CD14-positive monocyte (primary cell): ENCODE measurements at regions not wholly inside any gene's neighbourhood (a gene's known extent, or its start where the extent isn't known, plus 50 kb on each side); places are given as distances from the start of the nearest gene placed in this dataset.

Source experiments
- DNase-seq, 3 donors: peaks; one replicate each; pipeline ENCODE4 v3.0.0-alpha.2; 2011 to 2022
- H2AFZ ChIP-seq: 2 replicates; pipeline ENCODE4 v1.6.0; 2012; ENCODE audit warnings: mild to moderate bottlenecking, low read depth, low read length, inconsistent platforms; ENCODE audit not compliant: insufficient read depth, poor library complexity, severe bottlenecking
- H3K27ac ChIP-seq, 2 donors: 1 replicate in 1 of 2; 2 replicates in 1 of 2; pipeline ENCODE4 v1.5.1; 2012 to 2013; ENCODE audit warnings: low read length in 2 of 2, control low read depth in 1 of 2, inconsistent platforms in 1 of 2, low read depth in 1 of 2, mild to moderate bottlenecking in 1 of 2
- H3K27me3 ChIP-seq, 2 donors: one replicate each; pipeline versions ENCODE4 v1.6.0 to v1.6.1; 2011 to 2013; ENCODE audit warnings: low read length in 2 of 2; ENCODE audit not compliant: control insufficient read depth in 2 of 2, insufficient read depth in 2 of 2
- H3K36me3 ChIP-seq, 2 donors: replicated peaks in 1 of 2; 1 replicate in 1 of 2; 2 replicates in 1 of 2; pipeline versions ENCODE4 v1.5.1 to v1.6.1; 2012 to 2013; ENCODE audit warnings: low read length in 2 of 2, control low read depth in 1 of 2, inconsistent platforms in 1 of 2, mild to moderate bottlenecking in 1 of 2; ENCODE audit not compliant: insufficient read depth in 2 of 2, control insufficient read depth in 1 of 2
- H3K4me1 ChIP-seq, 2 donors: 1 replicate in 1 of 2; 2 replicates in 1 of 2; pipeline versions ENCODE4 v1.5.1 to v1.6.1; 2012 to 2013; ENCODE audit warnings: low read length in 2 of 2, control low read depth in 1 of 2, inconsistent platforms in 1 of 2, mild to moderate bottlenecking in 1 of 2, moderate library complexity in 1 of 2; ENCODE audit not compliant: insufficient read depth in 2 of 2, control insufficient read depth in 1 of 2
- H3K4me2 ChIP-seq: replicated peaks from 2 replicates; pipeline ENCODE3; 2012; ENCODE audit warnings: low read length, moderate library complexity, mild to moderate bottlenecking; ENCODE audit not compliant: poor library complexity, severe bottlenecking; ENCODE audit errors: extremely low read depth
- H3K4me3 ChIP-seq, 3 experiments: fragments of 200-600 bp in 1 of 3; sonication (generic) in 1 of 3; replicated peaks in 1 of 3; 1 replicate in 2 of 3; 2 replicates in 1 of 3; pipeline ENCODE4 v1.5.1; 2011 to 2013; ENCODE audit warnings: low read length in 3 of 3, mild to moderate bottlenecking in 3 of 3, control low read depth in 2 of 3, low read depth in 2 of 3, inconsistent platforms in 1 of 3, moderate library complexity in 1 of 3
- H3K79me2 ChIP-seq: 2 replicates; pipeline ENCODE4 v1.6.0; 2012; ENCODE audit warnings: mild to moderate bottlenecking, control low read depth, inconsistent platforms, low read length, moderate library complexity; ENCODE audit not compliant: insufficient read depth
- H3K9ac ChIP-seq: 2 replicates; pipeline ENCODE4 v1.6.0; 2017; ENCODE audit warnings: low read length, mild to moderate bottlenecking; ENCODE audit not compliant: insufficient read depth, poor library complexity, severe bottlenecking
- H3K9me3 ChIP-seq, 2 donors: replicated peaks in 1 of 2; 1 replicate in 1 of 2; 2 replicates in 1 of 2; pipeline versions ENCODE4 v1.5.1 to v1.6.1; 2012 to 2013; ENCODE audit warnings: low read length in 2 of 2, control low read depth in 1 of 2; ENCODE audit not compliant: control insufficient read depth in 1 of 2, insufficient read depth in 1 of 2
- H4K20me1 ChIP-seq: 2 replicates; pipeline ENCODE4 v1.6.0; 2012; ENCODE audit warnings: mild to moderate bottlenecking, low read length, control low read depth, moderate library complexity; ENCODE audit not compliant: insufficient read depth
- H3K27ac Mint-ChIP-seq, 7 donors: one replicate each; pipeline ENCODE4 v1.8.0; 2020; ENCODE audit warnings: mild to moderate bottlenecking in 7 of 7, mixed read lengths in 7 of 7, moderate library complexity in 6 of 7, inconsistent platforms in 2 of 7
- H3K27me3 Mint-ChIP-seq, 3 donors: one replicate each; pipeline ENCODE4 v1.8.0; 2021 to 2022; ENCODE audit warnings: low read depth in 3 of 3, mild to moderate bottlenecking in 3 of 3, mixed read lengths in 3 of 3, moderate library complexity in 3 of 3, inconsistent platforms in 1 of 3
- H3K36me3 Mint-ChIP-seq, 2 donors: one replicate each; pipeline ENCODE4 v1.8.0; 2020; ENCODE audit warnings: mixed read lengths in 2 of 2, inconsistent platforms in 1 of 2, mild to moderate bottlenecking in 1 of 2
- H3K4me1 Mint-ChIP-seq: one replicate; pipeline ENCODE4 v1.8.0; 2020; ENCODE audit warnings: mild to moderate bottlenecking, mixed read lengths
- H3K4me3 Mint-ChIP-seq, 2 donors: one replicate each; pipeline ENCODE4 v1.8.0; 2020; ENCODE audit warnings: mild to moderate bottlenecking in 2 of 2, mixed read lengths in 2 of 2, moderate library complexity in 1 of 2
- H3K9me3 Mint-ChIP-seq, 7 donors: one replicate each; pipeline ENCODE4 v1.8.0; 2020 to 2022; ENCODE audit warnings: mixed read lengths in 7 of 7, mild to moderate bottlenecking in 6 of 7, moderate library complexity in 6 of 7, inconsistent platforms in 2 of 7
- CTCF ChIP-seq: fragments of 200-600 bp; IDR thresholded peaks from one replicate; pipeline ENCODE4 v1.8.0; 2022; ENCODE audit warnings: antibody characterized with exemption, mild to moderate bottlenecking
- WGBS: methylation state at CpG from one replicate; pipeline ENCODE4 v1.1.5; 2013; ENCODE audit warnings: missing lambda C conversion rate; ENCODE audit not compliant: insufficient coverage; 5-methylcytosine and 5-hydroxymethylcytosine counted together
- intact Hi-C, 2 donors: fragments of 100-400 bp; cut with micrococcal nuclease; formaldehyde crosslinking; loops; one replicate each; pipeline versions ENCODE4 v1.15.0 to v1.15.1; 2023

GRCh38 chr4:128462103-128462783, 174.6 kb upstream of the PGRMC2 start:
- Histone ChIP-seq H3K36me3 (no peaks in the 10 kb centered on the region), H3K4me2 (no peak overlapping the region), H3K9ac (no peak overlapping the region), H3K27me3 (no peaks in the 10 kb centered on the region), H3K4me1 (no peaks in the 10 kb centered on the region), H3K27ac (no peak overlapping the region), H3K4me3 (no peak overlapping the region), H2AFZ (no peak overlapping the region), H4K20me1 (no peaks in the 10 kb centered on the region), H3K79me2 (no peaks in the 10 kb centered on the region), H3K9me3 (no peaks in the 10 kb centered on the region)
- Mint-ChIP-seq H3K4me3 (no peak overlapping the region), H3K9me3 (peaks cover 0 to 2% (median 0%) of the 10 kb centered on the region in 7 donors), H3K27me3 (peaks cover 0 to 3% (median 0%) of the 10 kb centered on the region in 3 donors), H3K4me1 (no peaks in the 10 kb centered on the region), H3K36me3 (no peaks in the 10 kb centered on the region), H3K27ac (no peak overlapping the region)
- WGBS: no CpG with 5 or more reads among the region's 8 CpGs
- no peak for TF ChIP-seq CTCF
- DNase-seq: no peak
- intact Hi-C loops: no loop called here

- H4K20me1 ChIP-seq: no peaks in the 10 kb centered on the region
- no peaks in the 10 kb centered on the region for H3K27me3 ChIP-seq
- no peak overlapping the region for H3K27ac Mint-ChIP-seq
- peaks cover 0 to 2% (median 0%) of the 10 kb centered on the region in 7 donors for H3K9me3 Mint-ChIP-seq
- no peak overlapping the region for H3K9ac ChIP-seq
- no peaks in the 10 kb centered on the region for H3K79me2 ChIP-seq
- H3K36me3 Mint-ChIP-seq: no peaks in the 10 kb centered on the region
- H2AFZ ChIP-seq: no peak overlapping the region
- no peak overlapping the region for H3K4me3 Mint-ChIP-seq
- H3K4me2 ChIP-seq: no peak overlapping the region
- WGBS: no CpG with 5 or more reads among the region's 5 CpGs
- H3K27me3 Mint-ChIP-seq: no peaks in the 10 kb centered on the region
- H3K4me3 ChIP-seq: no peak overlapping the region
- H3K9me3 ChIP-seq: no peaks in the 10 kb centered on the region
- no peaks in the 10 kb centered on the region for H3K4me1 Mint-ChIP-seq
- H3K36me3 ChIP-seq: no peaks in the 10 kb centered on the region
- TF ChIP-seq CTCF: no peak
- H3K27ac ChIP-seq: no peak overlapping the region
- no peak for DNase-seq
- no peaks in the 10 kb centered on the region for H3K4me1 ChIP-seq
- intact Hi-C loops: no loop called here
Observed at GRCh38 chr4:128461291-128462102, 173.9 kb upstream of the PGRMC2 start.
